ENCODE measurements at regions not wholly inside any gene's neighbourhood (a gene's known extent, or its start where the extent isn't known, plus 50 kb on each side); places are given as distances from the start of the nearest gene placed in this dataset.

GRCh38 chr9:86529496-86530275, 175.5 kb upstream of the TUT7 start:
- DNase-seq (ENCODE audit: low read depth) = no peak

GRCh38 chr9:86526021-86526420, 171.8 kb upstream of the TUT7 start:
- DNase-seq (ENCODE audit: low read depth) = no peak

GRCh38 chr9:86525182-86525581, 171.0 kb upstream of the TUT7 start:
- no peak for DNase-seq (ENCODE audit: low read depth)

GRCh38 chr9:86521977-86522376, 167.8 kb upstream of the TUT7 start:
- DNase-seq (ENCODE audit: low read depth) = no peak

- DNase-seq (ENCODE audit: low read depth) = no peak
These were observed 167.1 kb upstream of the TUT7 start for GRCh38 chr9:86521322-86521721.

- no peak for DNase-seq (ENCODE audit: low read depth)
These were observed 164.9 kb upstream of the TUT7 start for GRCh38 chr9:86519066-86519615.

- DNase-seq (ENCODE audit: low read depth) = no peak
These were observed 163.3 kb upstream of the TUT7 start for GRCh38 chr9:86517475-86517874.

- DNase-seq (ENCODE audit: low read depth) = no peak
These were observed 162.4 kb upstream of the TUT7 start for GRCh38 chr9:86516564-86516963.

GRCh38 chr9:86515221-86515620, 161.0 kb upstream of the TUT7 start:
- DNase-seq (ENCODE audit: low read depth) = no peak

- no peak for DNase-seq (ENCODE audit: low read depth)
These were observed 159.2 kb upstream of the TUT7 start for GRCh38 chr9:86513429-86513828.

- DNase-seq (ENCODE audit: low read depth) = no peak
These were observed 158.7 kb upstream of the TUT7 start for GRCh38 chr9:86512929-86513328.

GRCh38 chr9:86511614-86512360, 157.6 kb upstream of the TUT7 start:
- no peak for DNase-seq (ENCODE audit: low read depth)

- DNase-seq (ENCODE audit: low read depth) = no peak
These were observed 154.1 kb upstream of the TUT7 start for GRCh38 chr9:86508208-86508903.

GRCh38 chr9:86507212-86507630, 153.0 kb upstream of the TUT7 start:
- DNase-seq (ENCODE audit: low read depth) = no peak

GRCh38 chr9:86503942-86504341, 149.7 kb upstream of the TUT7 start:
- no peak for DNase-seq (ENCODE audit: low read depth)

GRCh38 chr9:86503314-86503713, 149.1 kb upstream of the TUT7 start:
- DNase-seq (ENCODE audit: low read depth) = no peak

- peak; percentile 87 for DNase-seq (ENCODE audit: low read depth)
These were observed 146.6 kb upstream of the TUT7 start for GRCh38 chr9:86500667-86501435.

- no peak for DNase-seq (ENCODE audit: low read depth)
These were observed 145.8 kb upstream of the TUT7 start for GRCh38 chr9:86500031-86500430.

GRCh38 chr9:86494644-86495111, 140.5 kb upstream of the TUT7 start:
- DNase-seq (ENCODE audit: low read depth) = no peak

- no peak for DNase-seq (ENCODE audit: low read depth)
These were observed 137.5 kb upstream of the TUT7 start for GRCh38 chr9:86491468-86492266.

- DNase-seq (ENCODE audit: low read depth) = no peak
These were observed 134.6 kb upstream of the TUT7 start for GRCh38 chr9:86488794-86489193.

All from fibroblast of the conjunctiva (primary cell).